ENCODE measurements at regions not wholly inside any gene's neighbourhood (a gene's known extent, or its start where the extent isn't known, plus 50 kb on each side); places are given as distances from the start of the nearest gene placed in this dataset.

- Histone ChIP-seq H3K27me3 (ENCODE audit: low read depth, low read length) (no peaks in the 10 kb centered on the region), H3K79me2 (ENCODE audit: low read length) (no peaks in the 10 kb centered on the region), H3K4me2 (ENCODE audit: low read length) (no peak overlapping the region), H4K20me1 (ENCODE audit: insufficient read depth, low read length) (no peaks in the 10 kb centered on the region), H3K9ac (ENCODE audit: low read length) (no peak overlapping the region), H3K27ac (ENCODE audit: low read length) (no peak overlapping the region), H2AFZ (ENCODE audit: low read depth, low read length) (peak overlapping the region; percentile 42; the same call in 1 of the 2 replicates), H3K4me3 (ENCODE audit: low read length) (no peak overlapping the region), H3K4me1 (ENCODE audit: low read length) (peaks cover 50% of the 10 kb centered on the region), H3K9me3 (ENCODE audit: insufficient read depth, low read length) (no peaks in the 10 kb centered on the region), H3K36me3 (replicated peaks; ENCODE audit: low read depth, low read length) (peaks cover 7% of the 10 kb centered on the region)
- TF ChIP-seq EZH2phosphoT487 (IDR thresholded peaks at IDR 0.05; ENCODE audit: low read depth) (no peak), CTCF (IDR thresholded peaks at IDR 0.05; ENCODE audit: low read depth, low read length) (no peak)
Observed at GRCh38 chr4:122516376-122516775, 59.9 kb upstream of the IL2 start.

GRCh38 chr4:122514671-122515070 lies 58.1 kb upstream of the IL2 start:
- H4K20me1 ChIP-seq (ENCODE audit: insufficient read depth, low read length) = no peaks in the 10 kb centered on the region
- peak overlapping the region; percentile 10; the same call in 1 of the 2 replicates for H3K9ac ChIP-seq (ENCODE audit: low read length)
- no peaks in the 10 kb centered on the region for H3K79me2 ChIP-seq (ENCODE audit: low read length)
- no peak overlapping the region for H3K4me3 ChIP-seq (ENCODE audit: low read length)
- peak overlapping the region; percentile 18 for H3K4me2 ChIP-seq (ENCODE audit: low read length)
- H3K36me3 ChIP-seq (replicated peaks; ENCODE audit: low read depth, low read length) = peaks cover 7% of the 10 kb centered on the region
- H2AFZ ChIP-seq (ENCODE audit: low read depth, low read length) = peak overlapping the region; percentile 76; the same call in 1 of the 2 replicates
- peaks cover 67% of the 10 kb centered on the region for H3K4me1 ChIP-seq (ENCODE audit: low read length)
- TF ChIP-seq CTCF (IDR thresholded peaks at IDR 0.05; ENCODE audit: low read depth, low read length) = no peak
- no peak for TF ChIP-seq EZH2phosphoT487 (IDR thresholded peaks at IDR 0.05; ENCODE audit: low read depth)
- H3K27me3 ChIP-seq (ENCODE audit: low read depth, low read length) = no peaks in the 10 kb centered on the region
- H3K9me3 ChIP-seq (ENCODE audit: insufficient read depth, low read length) = no peaks in the 10 kb centered on the region
- H3K27ac ChIP-seq (ENCODE audit: low read length) = peak overlapping the region; percentile 94

- no peaks in the 10 kb centered on the region for H3K79me2 ChIP-seq (ENCODE audit: low read length)
Observed at GRCh38 chr4:122512430-122512829, 55.9 kb upstream of the IL2 start.

GRCh38 chr4:122508083-122508482 lies 51.6 kb upstream of the IL2 start:
- peak overlapping the region; percentile 62 for H3K9ac ChIP-seq (ENCODE audit: low read length)

More at GRCh38 chr4:122512430-122512829, 55.9 kb upstream of the IL2 start:
- Histone ChIP-seq H3K4me2 (ENCODE audit: low read length) (peak overlapping the region; percentile 64), H2AFZ (ENCODE audit: low read depth, low read length) (0 out of 2 replicates have a peak overlapping the region, but pooled peaks have one; percentile 6), H3K9me3 (ENCODE audit: insufficient read depth, low read length) (no peaks in the 10 kb centered on the region), H3K9ac (ENCODE audit: low read length) (peak overlapping the region; percentile 65), H4K20me1 (ENCODE audit: insufficient read depth, low read length) (no peaks in the 10 kb centered on the region), H3K4me3 (ENCODE audit: low read length) (peak overlapping the region; percentile 40), H3K27me3 (ENCODE audit: low read depth, low read length) (no peaks in the 10 kb centered on the region), H3K36me3 (replicated peaks; ENCODE audit: low read depth, low read length) (peaks cover 7% of the 10 kb centered on the region), H3K4me1 (ENCODE audit: low read length) (peaks cover 87% of the 10 kb centered on the region), H3K27ac (ENCODE audit: low read length) (peak overlapping the region; percentile 94)
- TF ChIP-seq EZH2phosphoT487 (IDR thresholded peaks at IDR 0.05; ENCODE audit: low read depth) (no peak), CTCF (IDR thresholded peaks at IDR 0.05; ENCODE audit: low read depth, low read length) (no peak)

More at GRCh38 chr4:122508083-122508482, 51.6 kb upstream of the IL2 start:
- TF ChIP-seq EZH2phosphoT487 (IDR thresholded peaks at IDR 0.05; ENCODE audit: low read depth) = no peak
- TF ChIP-seq CTCF (IDR thresholded peaks at IDR 0.05; ENCODE audit: low read depth, low read length) = no peak
- H3K27me3 ChIP-seq (ENCODE audit: low read depth, low read length) = no peaks in the 10 kb centered on the region
- H3K36me3 ChIP-seq (replicated peaks; ENCODE audit: low read depth, low read length) = peaks cover 11% of the 10 kb centered on the region
- peak overlapping the region; percentile 94 for H3K27ac ChIP-seq (ENCODE audit: low read length)
- peak overlapping the region; percentile 48 for H3K4me3 ChIP-seq (ENCODE audit: low read length)
- H3K4me1 ChIP-seq (ENCODE audit: low read length) = peaks cover 67% of the 10 kb centered on the region
- H2AFZ ChIP-seq (ENCODE audit: low read depth, low read length) = no peak overlapping the region
- H4K20me1 ChIP-seq (ENCODE audit: insufficient read depth, low read length) = no peaks in the 10 kb centered on the region
- peak overlapping the region; percentile 59 for H3K4me2 ChIP-seq (ENCODE audit: low read length)
- H3K79me2 ChIP-seq (ENCODE audit: low read length) = no peaks in the 10 kb centered on the region
- H3K9me3 ChIP-seq (ENCODE audit: insufficient read depth, low read length) = no peaks in the 10 kb centered on the region

All from OCI-LY3 (cell line).